ENCODE measurements at regions not wholly inside any gene's neighbourhood (a gene's known extent, or its start where the extent isn't known, plus 50 kb on each side); places are given as distances from the start of the nearest gene placed in this dataset.

DNA sequence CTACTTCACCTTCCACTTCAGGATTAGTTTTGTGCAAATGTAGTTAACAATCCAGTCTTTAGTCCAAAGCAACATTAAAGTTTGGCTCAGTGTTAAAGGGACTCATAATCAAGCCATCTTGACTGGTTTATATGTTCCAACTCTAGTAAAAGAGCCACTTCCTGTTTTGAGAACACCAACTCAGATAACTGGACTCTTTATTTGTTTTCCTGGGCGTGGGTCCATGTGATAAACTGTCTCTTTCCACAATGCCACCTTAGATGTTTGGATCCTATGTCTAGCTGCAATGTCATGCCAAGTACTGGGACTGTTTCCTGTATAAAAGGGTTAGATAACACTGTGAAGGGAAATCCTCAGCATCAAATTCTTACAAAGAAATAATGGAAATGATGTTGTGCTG is 545.0 kb downstream of the PYDC2 start:
- Histone ChIP-seq H3K4me3 (ENCODE audit: low read length in 2 of 2) (no peak overlapping the region), H3K9me3 (ENCODE audit: control insufficient read depth, low read length) (no peaks in the 10 kb centered on the region), H3K36me3 (ENCODE audit: control insufficient read depth in 1 of 2, insufficient read depth in 2 of 2, low read length in 1 of 2) (no peaks in the 10 kb centered on the region), H3K4me1 (ENCODE audit: control insufficient read depth in 1 of 2, insufficient read depth in 2 of 2, low read length in 2 of 2) (no peaks in the 10 kb centered on the region), H3K27ac (ENCODE audit: low read depth in 1 of 2, low read length in 2 of 2) (no peak overlapping the region), H3K27me3 (ENCODE audit: control insufficient read depth in 1 of 2, insufficient read depth in 2 of 2, low read length in 1 of 2) (no peaks in the 10 kb centered on the region)
- DNase-seq (no peak), ATAC-seq (ENCODE audit: low FRiP score) (no peak)
- intact Hi-C loops (cut with DNase I), result no loop called here
- 11 to 18% methylated on average over 1 of the region's 1 CpG for WGBS, 2 donors

DNA sequence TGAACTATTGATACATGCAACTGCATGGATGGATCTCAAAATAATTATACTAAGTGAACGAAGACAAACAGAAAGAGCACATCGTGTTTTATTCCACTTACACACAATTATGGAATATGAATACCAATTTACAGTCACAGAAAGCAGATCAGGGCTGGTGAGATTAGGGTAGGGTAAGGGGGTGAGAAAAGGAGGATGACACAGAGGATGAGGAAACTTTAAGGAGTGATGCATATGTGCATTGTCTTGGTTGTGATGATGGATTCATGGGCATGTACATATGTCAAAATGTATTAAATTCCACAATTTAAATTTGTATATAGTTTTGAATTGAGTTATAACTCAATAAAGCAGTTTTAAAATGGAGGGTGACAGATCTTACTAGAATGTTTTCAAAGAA is 548.9 kb downstream of the PYDC2 start:
- intact Hi-C loops (cut with DNase I), result no loop called here
- WGBS, 2 donors, result 79 to 84% methylated on average over 2 of the region's 2 CpGs

DNA sequence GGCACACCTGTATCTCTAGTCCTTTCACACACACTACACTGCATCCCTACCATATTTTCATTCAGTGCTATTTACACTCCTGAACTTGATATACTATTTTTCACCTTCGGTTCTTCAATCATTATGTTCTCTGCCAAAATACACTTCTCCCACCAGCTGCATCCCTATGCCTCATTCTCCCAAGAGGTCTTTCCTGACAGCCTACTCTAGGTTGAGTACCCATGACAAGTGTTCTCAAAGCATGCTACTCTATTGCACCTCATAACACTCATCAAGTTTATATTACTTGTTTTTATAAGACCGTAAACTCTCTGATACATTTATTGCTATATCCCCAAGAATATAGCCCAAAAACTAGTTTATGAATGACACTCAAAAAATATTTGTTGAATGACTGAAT is 549.5 kb downstream of the PYDC2 start:
- Histone ChIP-seq H3K4me1 (ENCODE audit: control insufficient read depth in 1 of 2, insufficient read depth in 2 of 2, low read length in 2 of 2) (no peaks in the 10 kb centered on the region), H3K27me3 (ENCODE audit: control insufficient read depth in 1 of 2, insufficient read depth in 2 of 2, low read length in 1 of 2) (no peaks in the 10 kb centered on the region), H3K27ac (ENCODE audit: low read depth in 1 of 2, low read length in 2 of 2) (no peak overlapping the region), H3K4me3 (ENCODE audit: low read length in 2 of 2) (no peak overlapping the region), H3K9me3 (ENCODE audit: control insufficient read depth, low read length) (no peaks in the 10 kb centered on the region), H3K36me3 (ENCODE audit: control insufficient read depth in 1 of 2, insufficient read depth in 2 of 2, low read length in 1 of 2) (no peaks in the 10 kb centered on the region)
- DNase-seq (no peak), ATAC-seq (ENCODE audit: low FRiP score) (no peak)
- intact Hi-C loops (cut with DNase I), result no loop called here
- WGBS, 2 donors, result 37 to 45% methylated on average over 2 of the region's 2 CpGs

More for the DNA sequence above, 548.9 kb downstream of the PYDC2 start:
- H3K27me3 ChIP-seq (ENCODE audit: control insufficient read depth in 1 of 2, insufficient read depth in 2 of 2, low read length in 1 of 2), result no peaks in the 10 kb centered on the region
- no peaks in the 10 kb centered on the region for H3K4me1 ChIP-seq (ENCODE audit: control insufficient read depth in 1 of 2, insufficient read depth in 2 of 2, low read length in 2 of 2)
- H3K27ac ChIP-seq (ENCODE audit: low read depth in 1 of 2, low read length in 2 of 2), result no peak overlapping the region
- H3K36me3 ChIP-seq (ENCODE audit: control insufficient read depth in 1 of 2, insufficient read depth in 2 of 2, low read length in 1 of 2), result no peaks in the 10 kb centered on the region
- no peak for DNase-seq
- ATAC-seq (ENCODE audit: low FRiP score), result no peak
- no peak overlapping the region for H3K4me3 ChIP-seq (ENCODE audit: low read length in 2 of 2)
- H3K9me3 ChIP-seq (ENCODE audit: control insufficient read depth, low read length), result no peaks in the 10 kb centered on the region

DNA sequence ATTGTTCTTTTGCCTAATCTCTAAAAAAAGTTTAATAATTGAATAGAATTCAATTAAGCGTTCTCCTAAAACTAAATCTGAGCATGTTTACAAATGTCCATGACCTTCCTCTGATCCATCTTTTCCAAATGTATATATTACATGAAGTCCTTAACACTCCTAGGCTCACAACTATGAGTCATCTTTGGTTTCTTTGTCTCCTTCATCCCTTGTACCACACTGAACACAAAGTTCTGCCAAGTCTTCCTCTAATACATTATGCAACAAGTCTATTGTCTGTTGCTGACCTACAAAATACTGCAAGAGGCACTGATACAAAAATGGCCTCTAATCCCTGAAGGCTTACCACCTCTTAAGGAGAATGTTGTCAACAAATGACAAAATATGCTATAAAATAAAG is 550.2 kb downstream of the PYDC2 start:
- Histone ChIP-seq H3K36me3 (ENCODE audit: control insufficient read depth in 1 of 2, insufficient read depth in 2 of 2, low read length in 1 of 2) (no peaks in the 10 kb centered on the region), H3K4me3 (ENCODE audit: low read length in 2 of 2) (no peak overlapping the region), H3K27ac (ENCODE audit: low read depth in 1 of 2, low read length in 2 of 2) (no peak overlapping the region), H3K27me3 (ENCODE audit: control insufficient read depth in 1 of 2, insufficient read depth in 2 of 2, low read length in 1 of 2) (no peaks in the 10 kb centered on the region), H3K4me1 (ENCODE audit: control insufficient read depth in 1 of 2, insufficient read depth in 2 of 2, low read length in 2 of 2) (no peaks in the 10 kb centered on the region), H3K9me3 (ENCODE audit: control insufficient read depth, low read length) (no peaks in the 10 kb centered on the region)
- DNase-seq, result no peak
- intact Hi-C loops (cut with DNase I), result no loop called here
- WGBS, 2 donors, result 82 to 89% methylated on average over 1 of the region's 1 CpG
- no peak for ATAC-seq (ENCODE audit: low FRiP score)

DNA sequence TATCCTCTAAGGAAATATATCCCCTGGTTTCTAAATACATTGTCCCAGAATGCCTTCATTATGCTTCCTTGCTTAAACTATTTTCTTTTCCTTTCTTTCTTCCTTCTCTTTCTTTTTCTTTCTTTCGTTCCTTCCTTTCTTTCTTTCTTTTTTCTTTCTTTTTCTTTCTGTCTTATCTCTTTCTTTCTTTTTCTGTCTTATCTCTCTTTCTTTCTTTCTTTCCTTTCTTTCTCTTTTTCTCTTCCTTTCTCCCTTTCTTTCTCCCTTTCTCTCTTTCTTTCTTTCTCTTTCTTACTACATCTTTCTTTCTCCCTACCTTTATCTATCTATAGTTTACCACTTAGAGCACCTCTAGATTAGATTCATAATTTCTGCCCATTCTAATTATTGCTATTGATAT is 552.1 kb downstream of the PYDC2 start:
- intact Hi-C loops (cut with DNase I), result no loop called here
- Histone ChIP-seq H3K36me3 (ENCODE audit: control insufficient read depth in 1 of 2, insufficient read depth in 2 of 2, low read length in 1 of 2) (no peaks in the 10 kb centered on the region), H3K27me3 (ENCODE audit: control insufficient read depth in 1 of 2, insufficient read depth in 2 of 2, low read length in 1 of 2) (no peaks in the 10 kb centered on the region), H3K4me1 (ENCODE audit: control insufficient read depth in 1 of 2, insufficient read depth in 2 of 2, low read length in 2 of 2) (no peaks in the 10 kb centered on the region), H3K9me3 (ENCODE audit: control insufficient read depth, low read length) (no peaks in the 10 kb centered on the region), H3K4me3 (ENCODE audit: low read length in 2 of 2) (no peak overlapping the region), H3K27ac (ENCODE audit: low read depth in 1 of 2, low read length in 2 of 2) (no peak overlapping the region)
- ATAC-seq (ENCODE audit: low FRiP score) (no peak), DNase-seq (no peak)
- WGBS, 2 donors, result 66% methylated on average over 1 of the region's 1 CpG

DNA sequence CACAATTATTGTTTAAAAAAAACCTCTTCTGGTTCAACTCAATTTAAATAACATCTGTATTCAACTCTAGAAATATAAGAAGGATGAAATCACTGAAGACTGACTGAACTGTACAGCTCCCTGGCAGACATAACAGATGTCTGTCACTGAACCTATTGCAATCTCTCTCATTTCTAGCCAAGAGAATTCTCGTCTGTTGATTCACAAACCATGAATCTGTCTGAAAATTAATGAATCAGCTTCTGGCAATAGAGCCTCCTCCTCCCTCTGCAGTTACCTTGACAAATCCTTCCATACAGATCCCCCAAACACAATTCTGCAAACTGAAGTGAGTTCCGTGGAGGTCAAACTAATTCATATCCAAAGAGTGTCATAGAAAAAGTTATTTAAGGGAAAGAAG is 561.4 kb downstream of the PYDC2 start:
- no peaks in the 10 kb centered on the region for H3K27me3 ChIP-seq (ENCODE audit: control insufficient read depth in 1 of 2, insufficient read depth in 2 of 2, low read length in 1 of 2)
- H3K4me1 ChIP-seq (ENCODE audit: control insufficient read depth in 1 of 2, insufficient read depth in 2 of 2, low read length in 2 of 2), result no peaks in the 10 kb centered on the region
- no peak overlapping the region for H3K4me3 ChIP-seq (ENCODE audit: low read length in 2 of 2)
- H3K36me3 ChIP-seq (ENCODE audit: control insufficient read depth in 1 of 2, insufficient read depth in 2 of 2, low read length in 1 of 2), result no peaks in the 10 kb centered on the region
- WGBS, 2 donors, result 35 to 40% methylated on average over 2 of the region's 2 CpGs
- H3K9me3 ChIP-seq (ENCODE audit: control insufficient read depth, low read length), result no peaks in the 10 kb centered on the region
- no peak for DNase-seq
- no peak for ATAC-seq (ENCODE audit: low FRiP score)
- H3K27ac ChIP-seq (ENCODE audit: low read depth in 1 of 2, low read length in 2 of 2), result no peak overlapping the region
- intact Hi-C loops (cut with DNase I), result loop anchor here in 1 of 2 donors (5.0 kb wide), 1 partner anchor 195 kb away; no protein-coding TSS in a partner anchor

DNA sequence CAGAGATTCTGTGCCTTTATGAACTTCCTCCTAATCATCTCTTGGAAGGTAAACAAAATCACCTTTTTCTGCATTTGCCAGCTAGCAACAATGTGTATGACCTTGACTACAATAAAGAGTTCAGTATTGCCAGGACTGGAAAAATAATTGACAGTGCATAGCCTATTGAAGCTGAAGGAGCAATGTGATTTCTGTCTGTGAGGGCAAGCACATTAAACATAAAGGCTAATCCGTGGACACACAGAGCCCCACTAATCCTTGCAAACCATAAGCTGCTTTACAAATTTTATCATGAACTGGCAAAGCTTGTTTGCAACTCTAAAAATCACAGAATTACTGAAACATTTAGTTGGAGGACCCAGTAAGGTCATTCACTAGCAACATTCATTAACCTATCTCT is 563.8 kb downstream of the PYDC2 start:
- intact Hi-C loops (cut with DNase I), result loop anchor here in 1 of 2 donors (5.0 kb wide), 1 partner anchor 193 kb away; no protein-coding TSS in a partner anchor
- DNase-seq, result no peak
- no peaks in the 10 kb centered on the region for H3K9me3 ChIP-seq (ENCODE audit: control insufficient read depth, low read length)
- H3K36me3 ChIP-seq (ENCODE audit: control insufficient read depth in 1 of 2, insufficient read depth in 2 of 2, low read length in 1 of 2), result no peaks in the 10 kb centered on the region
- 68 to 74% methylated on average over 1 of the region's 1 CpG for WGBS, 2 donors
- H3K27ac ChIP-seq (ENCODE audit: low read depth in 1 of 2, low read length in 2 of 2), result no peak overlapping the region
- no peak overlapping the region for H3K4me3 ChIP-seq (ENCODE audit: low read length in 2 of 2)
- H3K4me1 ChIP-seq (ENCODE audit: control insufficient read depth in 1 of 2, insufficient read depth in 2 of 2, low read length in 2 of 2), result no peaks in the 10 kb centered on the region
- H3K27me3 ChIP-seq (ENCODE audit: control insufficient read depth in 1 of 2, insufficient read depth in 2 of 2, low read length in 1 of 2), result no peaks in the 10 kb centered on the region
- no peak for ATAC-seq (ENCODE audit: low FRiP score)

DNA sequence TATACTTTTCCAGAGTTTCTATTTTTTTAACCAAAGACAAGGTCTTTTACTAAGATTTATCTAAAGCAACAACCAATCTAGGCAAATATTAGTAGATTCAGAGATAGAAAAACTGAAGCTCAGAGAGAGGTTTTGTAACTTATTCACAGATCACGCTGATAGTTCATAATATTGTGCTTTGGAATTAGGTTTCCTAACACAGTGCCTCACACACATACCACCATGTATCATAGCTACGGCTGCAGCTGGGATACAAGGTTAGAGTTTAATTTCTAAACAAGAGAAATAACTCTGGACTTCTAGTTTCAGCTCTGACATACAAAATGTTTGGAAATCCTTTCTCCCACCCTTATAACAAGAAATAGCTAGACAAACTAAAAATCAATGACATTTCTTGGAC is 565.7 kb downstream of the PYDC2 start:
- DNase-seq, result no peak
- H3K27ac ChIP-seq (ENCODE audit: low read depth in 1 of 2, low read length in 2 of 2), result no peak overlapping the region
- H3K36me3 ChIP-seq (ENCODE audit: control insufficient read depth in 1 of 2, insufficient read depth in 2 of 2, low read length in 1 of 2), result no peaks in the 10 kb centered on the region
- no peaks in the 10 kb centered on the region for H3K4me1 ChIP-seq (ENCODE audit: control insufficient read depth in 1 of 2, insufficient read depth in 2 of 2, low read length in 2 of 2)
- no peak for ATAC-seq (ENCODE audit: low FRiP score)
- no peaks in the 10 kb centered on the region for H3K27me3 ChIP-seq (ENCODE audit: control insufficient read depth in 1 of 2, insufficient read depth in 2 of 2, low read length in 1 of 2)
- H3K9me3 ChIP-seq (ENCODE audit: control insufficient read depth, low read length), result no peaks in the 10 kb centered on the region
- WGBS, 2 donors, result 62 to 65% methylated on average over 2 of the region's 2 CpGs
- intact Hi-C loops (cut with DNase I), result no loop called here
- H3K4me3 ChIP-seq (ENCODE audit: low read length in 2 of 2), result no peak overlapping the region

DNA sequence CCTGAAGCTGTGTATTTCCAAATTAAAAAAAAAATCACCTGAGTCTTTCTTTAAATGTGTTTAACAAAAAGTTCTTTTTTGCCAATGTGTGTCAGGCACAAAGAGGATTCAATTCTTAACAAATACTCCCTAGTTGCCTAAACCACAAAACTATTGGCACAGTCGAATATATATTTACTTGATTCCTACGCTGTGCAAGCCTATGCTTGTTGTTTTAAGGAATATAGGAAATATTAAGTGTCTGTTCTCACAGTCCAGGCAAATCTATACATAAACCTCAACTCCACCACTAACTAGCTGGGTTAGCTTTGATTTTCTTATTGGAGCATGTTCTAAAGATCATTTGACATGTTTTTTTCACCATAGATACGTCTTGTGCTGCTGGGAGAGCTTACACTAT is 571.0 kb downstream of the PYDC2 start:
- H3K4me3 ChIP-seq (ENCODE audit: low read length in 2 of 2), result no peak overlapping the region
- H3K4me1 ChIP-seq (ENCODE audit: control insufficient read depth in 1 of 2, insufficient read depth in 2 of 2, low read length in 2 of 2), result no peaks in the 10 kb centered on the region
- H3K27me3 ChIP-seq (ENCODE audit: control insufficient read depth in 1 of 2, insufficient read depth in 2 of 2, low read length in 1 of 2), result no peaks in the 10 kb centered on the region
- intact Hi-C loops (cut with DNase I), result no loop called here
- no peaks in the 10 kb centered on the region for H3K36me3 ChIP-seq (ENCODE audit: control insufficient read depth in 1 of 2, insufficient read depth in 2 of 2, low read length in 1 of 2)
- 57 to 67% methylated on average over 3 of the region's 3 CpGs for WGBS, 2 donors
- ATAC-seq (ENCODE audit: low FRiP score) (no peak), DNase-seq (no peak)
- no peaks in the 10 kb centered on the region for H3K9me3 ChIP-seq (ENCODE audit: control insufficient read depth, low read length)
- H3K27ac ChIP-seq (ENCODE audit: low read depth in 1 of 2, low read length in 2 of 2), result no peak overlapping the region

Data from aorta (tissue), 5 donors.